ENCODE measurements at regions not wholly inside any gene's neighbourhood (a gene's known extent, or its start where the extent isn't known, plus 50 kb on each side); places are given as distances from the start of the nearest gene placed in this dataset.

- TF ChIP-seq CEBPB (IDR thresholded peaks at IDR 0.05; ENCODE audit: low read depth, low read length) (no peak), POLR2A (IDR thresholded peaks at IDR 0.05; ENCODE audit: low read depth, low read length) (no peak), USF2 (IDR thresholded peaks at IDR 0.05; ENCODE audit: low read depth, low read length) (no peak), CTCF (conservative IDR thresholded peaks at IDR 0.05; ENCODE audit: low read depth, low read length) (no peak), RAD21 (IDR thresholded peaks at IDR 0.05; ENCODE audit: low read length) (no peak), CHD1 (IDR thresholded peaks at IDR 0.05; ENCODE audit: low read depth, low read length) (no peak), BHLHE40 (IDR thresholded peaks at IDR 0.05; ENCODE audit: low read depth, low read length) (no peak), MAFK (IDR thresholded peaks at IDR 0.05; ENCODE audit: low read depth, low read length) (no peak), SMC3 (IDR thresholded peaks at IDR 0.05; ENCODE audit: low read depth, low read length) (no peak)
Observed at GRCh38 chr15:96867992-96868391, 537.5 kb downstream of the NR2F2 start.

Data from IMR-90 (cell line).